ENCODE measurements at regions not wholly inside any gene's neighbourhood (a gene's known extent, or its start where the extent isn't known, plus 50 kb on each side); places are given as distances from the start of the nearest gene placed in this dataset.

- Histone ChIP-seq H3K23ac (ENCODE audit: insufficient read length, low read depth, low read length) (no peak overlapping the region), H2BK12ac (ENCODE audit: insufficient read length, low read depth, low read length) (no peak overlapping the region), H2BK20ac (ENCODE audit: low read depth, low read length, poor library complexity, severe bottlenecking) (no peak overlapping the region), H3K27ac (ENCODE audit: insufficient read length, low read depth, low read length) (no peak overlapping the region), H3K18ac (ENCODE audit: insufficient read length, low read depth, low read length) (no peak overlapping the region), H3K4me2 (ENCODE audit: insufficient read depth, insufficient read length, low read length) (no peak overlapping the region), H3T11ph (ENCODE audit: low read length) (no peak overlapping the region), H4K5ac (ENCODE audit: insufficient read length, low read depth, low read length) (no peak overlapping the region), H3K9me3 (ENCODE audit: control insufficient read depth, low read depth, low read length) (no peaks in the 10 kb centered on the region), H3K14ac (ENCODE audit: insufficient read depth, low read length) (no peak overlapping the region), H4K20me1 (ENCODE audit: control insufficient read depth, insufficient read depth, insufficient read length) (no peaks in the 10 kb centered on the region), H3K79me2 (ENCODE audit: insufficient read depth, low read length) (no peaks in the 10 kb centered on the region), H2AFZ (ENCODE audit: low read length) (no peak overlapping the region), H2BK5ac (ENCODE audit: insufficient read length, low read length) (no peak overlapping the region), H3K23me2 (ENCODE audit: insufficient read length, low read depth, low read length, poor library complexity, severe bottlenecking) (no peaks in the 10 kb centered on the region), H2BK120ac (ENCODE audit: low read depth, low read length, poor library complexity, severe bottlenecking) (no peak overlapping the region), H2AK5ac (ENCODE audit: insufficient read length, low read length) (no peak overlapping the region), H3K4ac (ENCODE audit: low read depth, low read length) (no peak overlapping the region), H3K27me3 (ENCODE audit: insufficient read depth, low read length) (no peaks in the 10 kb centered on the region), H2BK15ac (ENCODE audit: low read depth, low read length) (no peak overlapping the region), H3K4me1 (ENCODE audit: insufficient read depth, low read length) (no peaks in the 10 kb centered on the region), H3K56ac (ENCODE audit: insufficient read length, low read depth, low read length) (no peak overlapping the region), H4K8ac (replicated peaks; ENCODE audit: insufficient read length, low read depth, low read length) (no peak overlapping the region), H3K9ac (ENCODE audit: extremely low read depth, insufficient read length, low read length) (no peak overlapping the region), H3K79me1 (ENCODE audit: insufficient read depth, low read depth, low read length, poor library complexity, severe bottlenecking) (no peaks in the 10 kb centered on the region), H4K91ac (ENCODE audit: insufficient read length, low read depth, low read length) (no peak overlapping the region)
- H3K36me3 Mint-ChIP-seq (ENCODE audit: insufficient read depth in 1 of 3, low read depth in 3 of 3), result no peaks in the 10 kb centered on the region
- no peaks in the 10 kb centered on the region for H3K4me1 Mint-ChIP-seq
- no peaks in the 10 kb centered on the region for H3K27me3 Mint-ChIP-seq (ENCODE audit: low read depth)
- H3K9me3 Mint-ChIP-seq, result no peaks in the 10 kb centered on the region
- WGBS (ENCODE audit: extremely low coverage, insufficient read length, low lambda C conversion rate), result no CpG with 5 or more reads among the region's 2 CpGs
- no peak for DNase-seq
- H3K27ac Mint-ChIP-seq, result no peak overlapping the region
- no peak overlapping the region for H3K4me3 Mint-ChIP-seq
- TF ChIP-seq, protein P1, sequence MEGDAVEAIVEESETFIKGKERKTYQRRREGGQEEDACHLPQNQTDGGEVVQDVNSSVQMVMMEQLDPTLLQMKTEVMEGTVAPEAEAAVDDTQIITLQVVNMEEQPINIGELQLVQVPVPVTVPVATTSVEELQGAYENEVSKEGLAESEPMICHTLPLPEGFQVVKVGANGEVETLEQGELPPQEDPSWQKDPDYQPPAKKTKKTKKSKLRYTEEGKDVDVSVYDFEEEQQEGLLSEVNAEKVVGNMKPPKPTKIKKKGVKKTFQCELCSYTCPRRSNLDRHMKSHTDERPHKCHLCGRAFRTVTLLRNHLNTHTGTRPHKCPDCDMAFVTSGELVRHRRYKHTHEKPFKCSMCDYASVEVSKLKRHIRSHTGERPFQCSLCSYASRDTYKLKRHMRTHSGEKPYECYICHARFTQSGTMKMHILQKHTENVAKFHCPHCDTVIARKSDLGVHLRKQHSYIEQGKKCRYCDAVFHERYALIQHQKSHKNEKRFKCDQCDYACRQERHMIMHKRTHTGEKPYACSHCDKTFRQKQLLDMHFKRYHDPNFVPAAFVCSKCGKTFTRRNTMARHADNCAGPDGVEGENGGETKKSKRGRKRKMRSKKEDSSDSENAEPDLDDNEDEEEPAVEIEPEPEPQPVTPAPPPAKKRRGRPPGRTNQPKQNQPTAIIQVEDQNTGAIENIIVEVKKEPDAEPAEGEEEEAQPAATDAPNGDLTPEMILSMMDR (conservative IDR thresholded peaks at IDR 0.05), result no peak
Observed at GRCh38 chr12:77253321-77253720, 188.0 kb upstream of the E2F7 start.
